HK-2 (cell line): ENCODE measurements at regions not wholly inside any gene's neighbourhood (a gene's known extent, or its start where the extent isn't known, plus 50 kb on each side); places are given as distances from the start of the nearest gene placed in this dataset.
"Not testable (repeated sequence)": the region's sequence is repeated elsewhere in the genome, so short reads cannot be mapped to it uniquely, and the experiment has no call there.

Experiments used
- DNase-seq: peaks from one replicate; pipeline ENCODE4 v3.0.0-alpha.2; 2018; ENCODE audit not compliant: unreplicated experiment

DNA sequence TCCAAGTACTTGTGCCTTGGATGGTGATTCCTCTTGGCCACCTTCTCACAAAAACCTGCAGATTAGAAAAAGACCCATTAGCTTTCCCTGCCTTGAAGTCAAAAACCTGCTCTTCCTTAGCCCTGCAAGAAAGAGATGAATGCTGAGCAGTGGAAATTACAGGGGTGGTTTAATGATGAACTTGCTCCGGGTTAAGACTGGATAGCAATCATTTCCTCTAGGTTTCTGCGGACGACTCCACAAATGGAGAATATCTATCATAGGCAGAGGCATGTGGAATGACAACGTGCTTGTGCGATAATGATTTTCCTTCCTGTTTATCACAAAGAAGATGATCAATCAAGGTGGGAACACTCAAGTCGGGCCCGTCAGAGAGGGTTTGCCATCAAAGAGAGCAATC lies 201.2 kb upstream of the ERCC4 start:
- DNase-seq: no peak

GRCh38 chr16:13727943-13728342 lies 192.0 kb upstream of the ERCC4 start:
- no peak for DNase-seq

- no peak for DNase-seq
Measured at GRCh38 chr16:13733561-13733960, 186.4 kb upstream of the ERCC4 start.

DNA sequence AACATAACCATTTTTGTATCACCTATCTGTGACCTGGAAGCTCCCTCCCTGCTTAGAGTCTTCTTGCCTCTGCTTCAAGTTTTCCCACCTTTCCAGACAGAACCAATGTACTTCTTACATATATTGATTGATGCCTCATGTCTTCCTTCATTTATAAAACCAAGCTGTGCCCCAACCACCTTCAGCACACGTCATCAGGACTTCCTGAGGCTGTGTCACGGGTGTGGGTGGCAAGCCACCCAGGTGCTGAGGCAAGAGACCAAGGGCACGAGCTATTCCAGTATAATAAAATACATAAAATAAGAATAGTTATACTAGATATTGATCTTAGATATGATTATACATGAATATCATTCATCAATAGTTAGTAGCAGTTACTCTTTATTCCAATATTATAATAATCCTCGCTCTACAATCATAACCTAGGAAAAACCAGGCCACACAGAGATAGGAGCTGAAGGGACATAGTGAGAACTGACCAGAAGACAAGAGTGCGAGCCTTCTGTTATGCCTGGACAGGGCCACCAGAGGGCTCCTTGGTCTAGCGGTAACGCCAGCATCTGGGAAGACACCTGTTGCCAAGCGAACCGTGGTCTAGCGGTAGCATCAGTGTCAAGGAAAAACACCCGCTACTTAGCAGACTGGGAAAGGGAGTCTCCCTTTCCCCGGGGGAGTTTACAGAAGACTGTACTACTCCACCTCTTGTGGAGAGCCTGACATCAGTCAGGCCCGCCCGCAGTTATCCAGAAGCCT lies 180.2 kb upstream of the ERCC4 start:
- DNase-seq: not testable (repeated sequence)

GRCh38 chr16:13742928-13743327 lies 177.0 kb upstream of the ERCC4 start:
- no peak for DNase-seq

- DNase-seq: no peak
Measured at GRCh38 chr16:13743571-13743970, 176.4 kb upstream of the ERCC4 start.

GRCh38 chr16:13756411-13757140 lies 163.4 kb upstream of the ERCC4 start:
- DNase-seq: no peak

DNA sequence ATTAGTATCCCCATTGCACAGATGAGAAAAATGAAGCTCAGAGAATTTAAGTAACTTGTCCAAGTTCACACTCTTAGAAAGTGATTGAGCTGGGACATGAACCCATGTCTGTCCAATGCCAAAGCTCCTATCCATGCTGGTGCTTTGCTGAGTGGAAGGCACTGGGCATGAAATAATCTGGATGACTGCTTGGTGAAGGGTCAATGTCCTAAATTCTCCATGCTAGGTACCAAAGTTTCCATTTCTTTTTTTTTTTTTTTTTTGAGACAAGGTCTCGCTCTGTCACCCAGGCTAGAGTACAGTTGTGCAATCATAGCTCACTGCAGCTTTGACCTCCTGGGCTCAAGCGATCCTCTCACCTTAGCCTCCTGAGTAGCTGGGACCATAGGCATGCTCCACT lies 153.6 kb upstream of the ERCC4 start:
- DNase-seq: no peak

DNA sequence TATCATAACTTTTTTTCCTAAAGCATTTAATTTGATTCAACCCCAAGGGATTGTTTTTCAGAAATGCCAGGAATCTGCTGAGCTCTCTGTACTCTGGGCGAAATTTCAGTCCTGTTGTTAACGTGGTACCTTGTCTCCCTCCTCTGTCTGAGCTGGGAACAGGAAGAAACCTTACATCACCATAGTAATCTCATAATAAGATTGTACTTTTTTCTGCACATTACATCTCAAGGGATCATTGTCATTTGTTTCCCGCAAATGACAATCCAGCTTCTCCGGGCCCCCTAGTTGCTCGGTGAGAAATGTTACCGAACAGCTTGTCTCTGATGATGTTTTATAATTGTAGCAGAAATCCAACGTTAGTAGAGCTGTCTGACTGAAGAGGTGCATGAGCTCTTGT lies 152.7 kb upstream of the ERCC4 start:
- DNase-seq: no peak

GRCh38 chr16:13768471-13768870 lies 151.5 kb upstream of the ERCC4 start:
- DNase-seq: no peak

DNA sequence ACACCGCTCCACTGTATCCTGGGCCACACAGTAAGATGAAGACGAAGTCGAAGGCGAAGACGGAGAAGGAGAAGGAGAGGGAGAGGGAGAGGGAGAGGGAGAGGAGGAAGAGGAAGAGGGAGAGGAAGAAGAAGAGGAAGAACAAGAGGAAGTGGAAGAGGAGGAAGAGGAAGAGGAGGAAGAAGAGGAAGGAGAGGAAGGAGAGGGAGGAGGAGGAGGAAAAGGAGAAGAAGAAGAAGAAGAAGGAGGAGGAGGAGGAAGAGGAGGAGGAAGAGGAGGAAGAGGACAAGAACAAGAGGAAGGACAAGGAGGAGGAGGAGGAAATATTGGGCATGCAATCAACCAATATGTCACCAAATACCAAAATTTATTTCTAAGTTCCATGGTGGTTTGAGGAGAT lies 149.5 kb upstream of the ERCC4 start:
- DNase-seq: no peak

- no peak for DNase-seq
Measured at GRCh38 chr16:13772782-13773181, 147.2 kb upstream of the ERCC4 start.

DNA sequence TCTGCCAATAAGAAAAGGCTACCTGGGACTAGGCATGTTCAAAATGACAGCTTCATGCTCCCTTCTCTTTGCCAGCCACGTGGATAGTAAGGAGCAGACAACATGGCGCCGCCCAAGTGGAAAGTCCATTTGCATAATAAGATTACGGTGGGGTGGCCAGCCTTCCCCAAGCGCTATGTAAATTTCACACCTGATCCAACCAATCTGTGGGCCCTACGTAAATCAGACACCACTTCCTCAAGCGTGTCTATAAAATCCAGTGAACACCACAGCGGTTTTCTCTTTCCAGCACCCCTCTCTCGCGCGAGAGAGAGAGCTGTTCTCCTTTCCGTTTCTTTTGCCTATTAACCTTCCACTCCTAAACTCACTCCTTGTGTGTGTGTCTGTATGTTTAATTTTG lies 140.3 kb upstream of the ERCC4 start:
- no peak for DNase-seq

GRCh38 chr16:13780406-13781168 lies 139.4 kb upstream of the ERCC4 start:
- no peak for DNase-seq

- no peak for DNase-seq
Measured at GRCh38 chr16:13781169-13781564, 138.8 kb upstream of the ERCC4 start.

DNA sequence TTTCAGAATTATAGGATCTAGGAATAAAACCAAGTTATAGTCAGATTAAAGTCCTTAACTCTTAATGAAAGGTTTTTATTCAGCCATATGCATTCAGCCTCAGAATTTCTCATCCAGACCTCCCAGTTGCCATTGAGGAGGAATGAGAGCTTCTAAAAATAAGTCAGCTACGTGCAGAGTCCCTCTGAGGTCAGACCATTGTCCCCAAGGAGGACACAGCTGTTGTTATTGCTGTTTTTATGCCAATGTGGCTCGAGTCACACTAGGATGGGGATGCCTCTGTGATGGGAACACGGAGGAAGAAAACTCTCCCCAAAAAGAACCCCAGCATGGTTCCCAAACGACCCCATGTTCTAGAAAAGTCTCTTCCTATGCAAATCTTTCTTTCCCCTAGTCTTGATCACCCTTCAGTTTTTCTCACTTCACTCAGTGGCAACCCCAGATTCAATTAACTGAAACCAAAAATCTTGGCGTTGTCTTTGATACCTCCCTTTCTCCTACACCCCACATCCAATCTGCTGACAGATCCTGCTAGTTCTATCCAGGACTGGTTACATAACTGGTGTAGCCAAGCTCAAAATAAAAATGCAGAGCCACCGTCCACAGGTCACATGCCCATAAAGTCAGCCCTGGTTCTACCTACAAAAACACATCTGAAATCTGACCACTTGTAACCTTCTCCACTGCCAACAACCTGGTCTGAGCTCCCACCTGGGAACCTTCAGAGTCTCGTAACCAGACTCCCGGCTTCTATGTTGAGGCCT lies 138.2 kb upstream of the ERCC4 start:
- DNase-seq: no peak

GRCh38 chr16:13791095-13791494 lies 128.9 kb upstream of the ERCC4 start:
- no peak for DNase-seq

DNA sequence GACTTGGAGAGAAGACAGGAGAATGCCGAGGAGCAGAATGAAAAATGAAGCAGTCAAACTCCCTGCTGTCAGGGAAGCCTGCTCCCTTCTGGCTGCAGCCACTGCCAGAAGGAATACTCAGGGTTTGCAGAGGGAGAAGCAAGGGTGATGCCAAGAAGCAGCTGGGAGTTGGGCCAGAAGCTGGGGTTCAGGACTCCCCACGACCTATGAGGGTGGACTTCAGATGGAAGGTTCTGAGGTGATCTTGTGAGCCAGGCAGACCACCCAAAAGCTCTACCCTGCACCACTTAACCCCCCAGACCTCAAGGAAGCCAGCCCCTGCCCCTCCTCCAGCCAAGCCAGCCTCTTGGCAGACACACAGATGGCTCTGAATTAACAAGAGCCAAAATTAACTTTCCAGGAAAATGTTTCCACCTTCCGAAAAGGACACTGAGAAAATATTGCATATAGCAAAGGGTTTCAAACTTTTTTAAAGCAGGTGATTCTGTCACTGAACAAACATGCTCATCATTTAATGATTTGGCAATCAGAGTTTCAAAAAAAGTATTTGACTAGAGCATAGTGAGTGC lies 126.0 kb upstream of the ERCC4 start:
- DNase-seq: no peak

- DNase-seq: no peak
Measured at GRCh38 chr16:13795131-13795530, 124.8 kb upstream of the ERCC4 start.

GRCh38 chr16:13797718-13798117 lies 122.2 kb upstream of the ERCC4 start:
- DNase-seq: no peak

GRCh38 chr16:13798211-13798610 lies 121.7 kb upstream of the ERCC4 start:
- DNase-seq: no peak

DNA sequence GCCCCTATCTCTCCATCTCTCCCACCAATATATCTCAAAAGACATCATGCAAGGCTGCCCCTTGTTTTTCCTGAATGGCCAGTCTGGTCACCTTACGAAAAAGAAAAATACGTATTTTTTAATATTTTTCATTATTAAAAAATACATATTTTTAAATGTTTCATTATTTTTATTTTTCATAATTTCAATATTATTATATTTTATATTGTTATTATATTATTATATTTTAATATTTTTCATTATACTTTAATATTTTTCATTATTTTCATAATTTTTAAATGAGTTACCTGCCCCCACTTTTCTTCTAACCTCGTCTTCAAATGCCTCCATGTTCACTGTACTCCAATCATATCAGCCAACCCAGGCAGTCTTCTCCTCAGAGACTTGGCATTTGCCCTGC lies 116.0 kb upstream of the ERCC4 start:
- DNase-seq: no peak
